ENCODE measurements at regions not wholly inside any gene's neighbourhood (a gene's known extent, or its start where the extent isn't known, plus 50 kb on each side); places are given as distances from the start of the nearest gene placed in this dataset.

GRCh38 chr4:163600727-163601126 lies 106.2 kb downstream of the TMA16 start:
- Mint-ChIP-seq H3K4me3 (no peak overlapping the region), H3K36me3 (ENCODE audit: low read depth) (no peaks in the 10 kb centered on the region; the same call in 1 of the 2 replicates), H3K9me3 (no peaks in the 10 kb centered on the region), H3K4me1 (ENCODE audit: low read depth) (no peaks in the 10 kb centered on the region), H3K27me3 (ENCODE audit: insufficient read depth) (no peaks in the 10 kb centered on the region), H3K27ac (no peak overlapping the region)
- no peak for DNase-seq
- TF ChIP-seq CTCF (IDR thresholded peaks at IDR 0.05) = no peak

- Mint-ChIP-seq H3K36me3 (ENCODE audit: low read depth) (no peaks in the 10 kb centered on the region), H3K4me1 (ENCODE audit: low read depth) (no peaks in the 10 kb centered on the region), H3K9me3 (no peaks in the 10 kb centered on the region), H3K4me3 (no peak overlapping the region), H3K27me3 (ENCODE audit: insufficient read depth) (no peaks in the 10 kb centered on the region), H3K27ac (no peak overlapping the region)
- no peak for TF ChIP-seq CTCF (IDR thresholded peaks at IDR 0.05)
- no peak for DNase-seq
These were observed 108.8 kb downstream of the TMA16 start for GRCh38 chr4:163603257-163603656.

- Mint-ChIP-seq H3K36me3 (ENCODE audit: low read depth) (no peaks in the 10 kb centered on the region), H3K27ac (no peak overlapping the region), H3K4me1 (ENCODE audit: low read depth) (no peaks in the 10 kb centered on the region), H3K27me3 (ENCODE audit: insufficient read depth) (no peaks in the 10 kb centered on the region; the same call in 1 of the 2 replicates), H3K4me3 (no peak overlapping the region), H3K9me3 (no peaks in the 10 kb centered on the region; the same call in 1 of the 2 replicates)
- no peak for DNase-seq
- TF ChIP-seq CTCF (IDR thresholded peaks at IDR 0.05) = no peak
These were observed 112.6 kb downstream of the TMA16 start for GRCh38 chr4:163606896-163607691.

GRCh38 chr4:163609019-163609418 lies 114.5 kb downstream of the TMA16 start:
- TF ChIP-seq CTCF (IDR thresholded peaks at IDR 0.05) = no peak

GRCh38 chr4:163610648-163611047 lies 116.2 kb downstream of the TMA16 start:
- H3K9me3 Mint-ChIP-seq = no peaks in the 10 kb centered on the region; the same call in 1 of the 2 replicates
- no peak for DNase-seq
- TF ChIP-seq CTCF (IDR thresholded peaks at IDR 0.05) = no peak
- peaks cover 1% of the 10 kb centered on the region; the same call in 1 of the 2 replicates for H3K27me3 Mint-ChIP-seq (ENCODE audit: insufficient read depth)
- no peak overlapping the region for H3K4me3 Mint-ChIP-seq
- no peak overlapping the region for H3K27ac Mint-ChIP-seq
- H3K36me3 Mint-ChIP-seq (ENCODE audit: low read depth) = no peaks in the 10 kb centered on the region
- no peaks in the 10 kb centered on the region for H3K4me1 Mint-ChIP-seq (ENCODE audit: low read depth)

More at GRCh38 chr4:163609019-163609418, 114.5 kb downstream of the TMA16 start:
- no peaks in the 10 kb centered on the region for H3K4me1 Mint-ChIP-seq (ENCODE audit: low read depth)
- H3K27me3 Mint-ChIP-seq (ENCODE audit: insufficient read depth) = peaks cover 1% of the 10 kb centered on the region; the same call in 1 of the 2 replicates
- no peaks in the 10 kb centered on the region for H3K36me3 Mint-ChIP-seq (ENCODE audit: low read depth)
- H3K9me3 Mint-ChIP-seq = no peaks in the 10 kb centered on the region; the same call in 1 of the 2 replicates
- no peak overlapping the region for H3K4me3 Mint-ChIP-seq
- H3K27ac Mint-ChIP-seq = no peak overlapping the region
- DNase-seq = no peak
